Right atrium auricular region (tissue), 2 donors: ENCODE measurements at regions not wholly inside any gene's neighbourhood (a gene's known extent, or its start where the extent isn't known, plus 50 kb on each side); places are given as distances from the start of the nearest gene placed in this dataset.

ENCODE experiments used
- DNase-seq: peaks from one replicate; pipeline ENCODE4 v3.0.0-alpha.2; 2019; ENCODE audit warnings: low spot score
- H3K27ac ChIP-seq, 2 donors: fragments of 200-600 bp; sonication (generic); 1 replicate in 1 of 2; 2 replicates in 1 of 2; pipeline ENCODE4 v1.5.1; 2016 to 2019
- H3K27me3 ChIP-seq, 2 donors: fragments of 200-600 bp; sonication (generic); one replicate each; pipeline versions ENCODE4 v1.5.1 to v1.6.0; 2017 to 2019
- H3K36me3 ChIP-seq: fragments of 200-600 bp; sonication (generic); one replicate; pipeline ENCODE4 v1.5.1; 2016
- H3K4me1 ChIP-seq, 2 donors: fragments of 200-600 bp; sonication (generic); one replicate each; pipeline versions ENCODE4 v1.5.1 to v1.6.0; 2017 to 2019
- H3K4me3 ChIP-seq, 2 donors: fragments of 200-600 bp; sonication (generic); 1 replicate in 1 of 2; 2 replicates in 1 of 2; pipeline ENCODE4 v1.5.1; 2017 to 2019; ENCODE audit warnings: mild to moderate bottlenecking in 1 of 2, moderate library complexity in 1 of 2
- H3K9me3 ChIP-seq, 2 donors: fragments of 200-600 bp; sonication (generic); one replicate each; pipeline ENCODE4 v1.5.1; 2019
- CTCF ChIP-seq, 2 donors: fragments of 200-600 bp; sonication (generic); IDR thresholded peaks; one replicate each; pipeline ENCODE4 v1.5.1; 2019; ENCODE audit warnings: antibody characterized with exemption in 2 of 2

DNA sequence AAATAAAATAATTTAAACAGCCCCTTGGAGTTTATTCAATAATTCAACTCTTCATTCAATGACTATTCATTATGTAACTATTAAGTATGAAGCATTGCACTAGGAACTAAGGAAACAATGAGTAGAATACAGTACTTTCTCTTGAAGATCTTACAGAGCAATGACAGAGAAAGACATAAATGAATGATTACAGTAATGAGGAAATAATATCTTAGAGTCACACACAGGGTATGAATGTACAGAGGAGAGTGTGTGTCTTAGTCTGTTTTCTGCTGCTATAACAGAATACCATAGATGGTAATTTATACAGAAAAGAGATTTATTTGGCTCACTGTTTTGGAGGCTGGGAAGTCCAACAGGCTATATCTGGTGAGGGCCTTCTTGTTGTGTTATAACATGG is 120.5 kb upstream of the NRBF2 start:
- Histone ChIP-seq H3K36me3 (no peaks in the 10 kb centered on the region), H3K27ac (no peak overlapping the region), H3K9me3 (no peaks in the 10 kb centered on the region), H3K4me1 (no peaks in the 10 kb centered on the region), H3K4me3 (no peak overlapping the region), H3K27me3 (no peaks in the 10 kb centered on the region)
- no peak for DNase-seq
- no peak for TF ChIP-seq CTCF (IDR thresholded peaks at IDR 0.05)

DNA sequence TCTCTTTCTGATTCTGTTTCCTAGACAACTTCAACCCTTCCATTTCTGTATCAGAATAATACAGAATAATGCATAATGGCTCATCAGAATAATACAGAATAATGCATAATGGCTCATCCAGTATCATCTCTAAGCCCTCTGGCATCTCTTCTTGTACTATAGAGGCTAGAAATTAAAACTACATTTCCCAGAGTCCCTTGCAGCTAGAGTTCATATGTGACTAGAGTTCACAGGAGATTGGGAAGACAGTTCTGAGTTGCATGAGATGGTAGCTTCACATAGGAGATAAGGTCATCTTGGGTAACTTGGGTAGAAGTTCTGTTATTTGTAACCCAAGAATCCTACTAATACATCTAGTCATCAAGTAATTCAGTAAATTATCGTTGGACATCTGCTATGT is 122.9 kb upstream of the NRBF2 start:
- H3K9me3 ChIP-seq = no peaks in the 10 kb centered on the region
- no peak overlapping the region for H3K27ac ChIP-seq
- no peaks in the 10 kb centered on the region for H3K27me3 ChIP-seq
- no peak for TF ChIP-seq CTCF (IDR thresholded peaks at IDR 0.05)
- no peak for DNase-seq
- no peaks in the 10 kb centered on the region for H3K4me1 ChIP-seq
- no peaks in the 10 kb centered on the region for H3K36me3 ChIP-seq
- no peak overlapping the region for H3K4me3 ChIP-seq

GRCh38 chr10:63008491-63008890 is 124.6 kb upstream of the NRBF2 start:
- Histone ChIP-seq H3K4me1 (no peaks in the 10 kb centered on the region), H3K27ac (no peak overlapping the region), H3K27me3 (no peaks in the 10 kb centered on the region), H3K4me3 (no peak overlapping the region), H3K9me3 (no peaks in the 10 kb centered on the region), H3K36me3 (no peaks in the 10 kb centered on the region)
- TF ChIP-seq CTCF (IDR thresholded peaks at IDR 0.05) = no peak
- no peak for DNase-seq

GRCh38 chr10:63007112-63007511 is 126.0 kb upstream of the NRBF2 start:
- TF ChIP-seq CTCF (IDR thresholded peaks at IDR 0.05) = no peak
- no peaks in the 10 kb centered on the region for H3K9me3 ChIP-seq
- no peak overlapping the region for H3K27ac ChIP-seq
- H3K36me3 ChIP-seq = no peaks in the 10 kb centered on the region
- H3K4me3 ChIP-seq = no peak overlapping the region
- no peaks in the 10 kb centered on the region for H3K4me1 ChIP-seq
- no peaks in the 10 kb centered on the region for H3K27me3 ChIP-seq
- no peak for DNase-seq

DNA sequence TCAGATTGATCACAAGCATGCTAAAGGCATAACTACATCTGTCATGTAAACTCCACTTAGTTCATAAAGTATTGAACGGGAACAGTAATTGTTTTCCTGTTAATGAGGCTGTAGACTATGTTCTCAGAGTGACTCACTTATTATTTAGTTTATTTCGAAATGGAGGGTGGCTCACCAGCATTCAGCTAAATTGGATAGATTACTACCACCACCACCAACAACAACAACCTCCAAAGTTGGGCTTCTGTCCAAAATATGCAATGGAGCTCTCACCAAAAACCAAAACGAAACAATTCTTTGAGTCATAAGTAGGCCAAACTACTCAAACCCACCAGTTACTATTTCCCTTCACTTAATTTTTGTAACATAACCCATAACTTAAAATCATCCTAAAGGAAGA is 127.9 kb upstream of the NRBF2 start:
- H3K36me3 ChIP-seq = no peaks in the 10 kb centered on the region
- H3K4me1 ChIP-seq = no peaks in the 10 kb centered on the region
- TF ChIP-seq CTCF (IDR thresholded peaks at IDR 0.05) = no peak
- H3K9me3 ChIP-seq = no peaks in the 10 kb centered on the region
- H3K27me3 ChIP-seq = no peaks in the 10 kb centered on the region
- no peak for DNase-seq
- no peak overlapping the region for H3K4me3 ChIP-seq
- H3K27ac ChIP-seq = no peak overlapping the region

- Histone ChIP-seq H3K36me3 (no peaks in the 10 kb centered on the region), H3K27me3 (no peaks in the 10 kb centered on the region), H3K4me3 (no peak overlapping the region), H3K4me1 (no peaks in the 10 kb centered on the region), H3K9me3 (no peaks in the 10 kb centered on the region), H3K27ac (no peak overlapping the region)
- DNase-seq = no peak
- peak in 1 of 2 donors; percentile 44 for TF ChIP-seq CTCF (IDR thresholded peaks at IDR 0.05)
Measured at GRCh38 chr10:63003816-63004453, 129.2 kb upstream of the NRBF2 start.
